Spinal cord (tissue), 9 donors: ENCODE measurements at regions not wholly inside any gene's neighbourhood (a gene's known extent, or its start where the extent isn't known, plus 50 kb on each side); places are given as distances from the start of the nearest gene placed in this dataset.
A peak's percentile ranks its signal among the peaks of the same experiment; 100 is the strongest.

Source experiments
- DNase-seq, 6 donors: peaks; one replicate each; pipeline versions ENCODE4 v3.0.0 to v3.0.0-alpha.2; 2013 to 2015; ENCODE audit warnings: low spot score in 6 of 6, low read depth in 4 of 6
- H3K27ac ChIP-seq: one replicate; pipeline ENCODE4 v1.5.1; 2013; ENCODE audit warnings: low read depth, low read length, control low read depth
- H3K27me3 ChIP-seq: one replicate; pipeline ENCODE4 v1.6.1; 2013; ENCODE audit warnings: low read length; ENCODE audit not compliant: control insufficient read depth, insufficient read depth
- H3K36me3 ChIP-seq: one replicate; pipeline ENCODE4 v1.6.1; 2013; ENCODE audit warnings: low read length; ENCODE audit not compliant: control insufficient read depth, insufficient read depth
- H3K4me1 ChIP-seq: one replicate; pipeline ENCODE4 v1.6.1; 2013; ENCODE audit warnings: low read length; ENCODE audit not compliant: control insufficient read depth, insufficient read depth
- H3K4me3 ChIP-seq: one replicate; pipeline ENCODE4 v1.5.1; 2013; ENCODE audit warnings: low read depth, low read length, control low read depth
- H3K9me3 ChIP-seq: one replicate; pipeline ENCODE4 v1.6.1; 2013; ENCODE audit warnings: low read length; ENCODE audit not compliant: control insufficient read depth, insufficient read depth
- WGBS: methylation state at CpG from one replicate; pipeline ENCODE4 v1.1.5; 2013; ENCODE audit warnings: missing lambda C conversion rate; ENCODE audit not compliant: insufficient coverage; 5-methylcytosine and 5-hydroxymethylcytosine counted together
- donor health status: healthy.

DNA sequence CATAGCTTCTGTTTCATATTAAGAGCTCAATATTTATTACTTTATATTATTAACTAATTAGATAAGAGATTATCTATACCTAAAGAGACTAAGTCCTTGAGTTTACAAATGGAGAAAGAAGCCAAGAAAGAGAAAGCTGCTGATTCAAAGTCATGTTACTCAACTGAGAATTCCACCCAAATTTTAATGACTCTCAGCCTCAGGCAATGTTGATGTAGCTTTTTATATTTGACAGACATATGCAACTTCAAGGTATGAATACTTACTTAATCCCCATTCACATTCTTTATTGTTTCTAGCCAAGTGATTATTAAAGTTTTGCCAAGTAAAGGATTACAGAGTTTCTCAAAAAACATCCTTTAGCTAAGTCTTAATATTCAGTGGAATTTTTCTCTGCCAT, 527.5 kb upstream of the NMUR2 start:
- H3K9me3 ChIP-seq = no peaks in the 10 kb centered on the region
- no peak overlapping the region for H3K4me3 ChIP-seq
- DNase-seq = no peak
- H3K27ac ChIP-seq = no peak overlapping the region
- no peaks in the 10 kb centered on the region for H3K27me3 ChIP-seq
- H3K36me3 ChIP-seq = no peaks in the 10 kb centered on the region
- H3K4me1 ChIP-seq = no peaks in the 10 kb centered on the region

DNA sequence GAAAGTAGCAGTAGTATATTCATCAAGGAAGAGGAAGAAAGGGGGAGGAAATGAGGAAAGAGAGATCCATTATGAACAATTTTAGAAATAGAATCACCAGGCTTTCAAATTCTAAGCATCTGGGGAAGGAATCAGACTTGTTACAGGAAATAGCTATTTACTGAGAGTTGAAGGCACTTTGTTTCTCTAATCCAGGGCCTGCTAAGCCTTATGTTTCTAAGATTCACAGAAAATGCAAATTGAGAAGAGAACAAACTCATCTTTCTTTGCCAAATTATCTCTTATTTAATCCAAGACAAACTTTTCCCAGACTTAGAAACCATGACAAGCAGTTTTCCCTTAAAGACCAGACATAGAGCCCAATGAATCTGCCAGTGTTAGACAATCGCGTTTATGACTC, 528.0 kb upstream of the NMUR2 start:
- no peaks in the 10 kb centered on the region for H3K36me3 ChIP-seq
- H3K27me3 ChIP-seq = no peaks in the 10 kb centered on the region
- H3K4me3 ChIP-seq = no peak overlapping the region
- peaks cover 2% of the 10 kb centered on the region for H3K9me3 ChIP-seq
- no peaks in the 10 kb centered on the region for H3K4me1 ChIP-seq
- no peak overlapping the region for H3K27ac ChIP-seq
- no CpG with 5 or more reads among the region's 2 CpGs for WGBS
- peak in 1 of 6 donors; percentile 23 for DNase-seq

DNA sequence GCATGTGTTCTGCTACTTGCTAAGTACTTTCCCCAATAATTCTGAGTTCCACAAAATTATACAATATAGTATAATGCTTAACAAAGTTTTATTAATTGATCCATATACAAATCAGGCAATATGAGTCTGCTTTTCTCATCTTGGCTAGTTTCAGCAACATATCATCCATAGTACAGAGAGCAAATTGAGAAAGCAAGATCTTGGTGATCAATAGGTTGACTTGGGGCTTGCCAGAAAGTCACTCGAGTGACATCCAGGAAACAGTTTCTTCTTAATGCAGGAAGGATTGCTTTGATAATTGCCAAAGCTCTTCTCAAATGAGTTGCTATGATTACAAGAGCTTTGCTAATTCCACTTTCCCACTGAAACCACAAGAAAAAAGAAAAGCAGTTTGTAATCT, 533.6 kb upstream of the NMUR2 start:
- Histone ChIP-seq H3K36me3 (no peaks in the 10 kb centered on the region), H3K4me1 (no peaks in the 10 kb centered on the region), H3K27me3 (no peaks in the 10 kb centered on the region), H3K9me3 (peaks cover 2% of the 10 kb centered on the region), H3K4me3 (no peak overlapping the region), H3K27ac (no peak overlapping the region)
- no peak for DNase-seq
- WGBS = 80% methylated on average over 1 of the region's 1 CpG

- WGBS = 88% methylated on average over 4 of the region's 5 CpGs
- no peaks in the 10 kb centered on the region for H3K27me3 ChIP-seq
- H3K9me3 ChIP-seq = peaks cover 2% of the 10 kb centered on the region
- H3K4me1 ChIP-seq = no peaks in the 10 kb centered on the region
- no peaks in the 10 kb centered on the region for H3K36me3 ChIP-seq
- no peak overlapping the region for H3K4me3 ChIP-seq
- no peak overlapping the region for H3K27ac ChIP-seq
- no peak for DNase-seq
These were observed 537.7 kb upstream of the NMUR2 start for GRCh38 chr5:152942633-152943336.

GRCh38 chr5:152953788-152954483, 536.5 kb upstream of the GRIA1 start:
- Histone ChIP-seq H3K9me3 (no peaks in the 10 kb centered on the region), H3K4me3 (no peak overlapping the region), H3K36me3 (no peaks in the 10 kb centered on the region), H3K4me1 (no peaks in the 10 kb centered on the region), H3K27me3 (no peaks in the 10 kb centered on the region), H3K27ac (no peak overlapping the region)
- no peak for DNase-seq
- WGBS = 88% methylated on average over 2 of the region's 8 CpGs

DNA sequence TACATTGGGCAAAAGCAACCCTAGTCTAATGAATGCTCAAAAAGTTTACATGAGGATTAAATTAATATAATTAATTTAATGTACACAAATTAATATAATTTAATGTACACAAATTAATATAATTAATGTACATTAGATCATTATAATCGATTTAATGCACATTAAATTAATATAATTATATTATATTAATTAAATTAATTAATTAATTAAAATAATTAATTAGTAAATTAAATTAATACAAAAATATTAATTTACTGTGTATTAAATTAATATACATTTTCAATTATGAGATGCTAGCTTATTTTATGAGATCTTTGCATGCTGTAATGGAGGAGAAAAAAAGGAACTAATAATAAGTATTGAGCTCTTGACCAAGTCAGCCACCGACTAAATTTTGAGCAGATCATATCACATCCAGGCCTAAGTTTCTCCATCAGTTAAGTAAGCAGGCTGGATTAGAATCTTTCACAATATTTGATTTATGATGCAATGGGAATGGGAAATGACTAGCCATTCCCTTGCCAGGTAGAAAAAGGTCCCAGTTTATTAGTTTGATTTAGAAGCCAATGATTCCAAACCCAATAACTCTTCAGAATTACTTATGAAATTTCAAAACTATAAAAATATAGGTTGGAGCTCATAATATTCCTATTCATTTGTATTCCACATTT, 533.4 kb upstream of the GRIA1 start:
- no peaks in the 10 kb centered on the region for H3K9me3 ChIP-seq
- H3K4me1 ChIP-seq = no peaks in the 10 kb centered on the region
- H3K27ac ChIP-seq = no peak overlapping the region
- H3K4me3 ChIP-seq = no peak overlapping the region
- H3K36me3 ChIP-seq = no peaks in the 10 kb centered on the region
- no peaks in the 10 kb centered on the region for H3K27me3 ChIP-seq
- no peak for DNase-seq
- no CpG with 5 or more reads among the region's 2 CpGs for WGBS

- Histone ChIP-seq H3K9me3 (no peaks in the 10 kb centered on the region), H3K4me3 (no peak overlapping the region), H3K27me3 (no peaks in the 10 kb centered on the region), H3K36me3 (no peaks in the 10 kb centered on the region), H3K4me1 (no peaks in the 10 kb centered on the region), H3K27ac (no peak overlapping the region)
- no peak for DNase-seq
- WGBS = 100% methylated on average over 1 of the region's 1 CpG
These were observed 512.2 kb upstream of the GRIA1 start for GRCh38 chr5:152978141-152978835.

DNA sequence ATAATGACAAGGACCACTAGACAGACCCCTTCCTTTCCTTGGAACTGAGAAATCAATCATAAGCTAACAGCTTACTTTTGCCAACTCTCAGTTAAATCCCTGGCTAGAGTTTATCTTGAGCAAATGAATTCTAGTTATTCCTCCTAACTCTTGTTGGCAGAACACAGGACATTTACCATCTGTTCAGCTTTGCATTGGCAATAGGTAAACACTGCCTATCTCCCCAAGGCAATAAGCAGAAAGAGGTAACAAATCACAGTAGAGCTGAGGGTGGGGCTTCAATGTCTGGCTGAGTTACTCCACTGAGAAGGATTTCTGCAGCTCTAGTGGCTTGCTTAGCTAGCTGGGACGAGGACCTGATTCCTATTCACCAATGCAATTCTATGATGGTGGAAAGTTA, 503.3 kb upstream of the GRIA1 start:
- WGBS = no CpG with 5 or more reads among the region's 1 CpG
- DNase-seq = peak in 2 of 6 donors; percentile 82 to 93
- no peaks in the 10 kb centered on the region for H3K27me3 ChIP-seq
- no peaks in the 10 kb centered on the region for H3K9me3 ChIP-seq
- H3K4me3 ChIP-seq = no peak overlapping the region
- no peak overlapping the region for H3K27ac ChIP-seq
- no peaks in the 10 kb centered on the region for H3K36me3 ChIP-seq
- no peaks in the 10 kb centered on the region for H3K4me1 ChIP-seq

DNA sequence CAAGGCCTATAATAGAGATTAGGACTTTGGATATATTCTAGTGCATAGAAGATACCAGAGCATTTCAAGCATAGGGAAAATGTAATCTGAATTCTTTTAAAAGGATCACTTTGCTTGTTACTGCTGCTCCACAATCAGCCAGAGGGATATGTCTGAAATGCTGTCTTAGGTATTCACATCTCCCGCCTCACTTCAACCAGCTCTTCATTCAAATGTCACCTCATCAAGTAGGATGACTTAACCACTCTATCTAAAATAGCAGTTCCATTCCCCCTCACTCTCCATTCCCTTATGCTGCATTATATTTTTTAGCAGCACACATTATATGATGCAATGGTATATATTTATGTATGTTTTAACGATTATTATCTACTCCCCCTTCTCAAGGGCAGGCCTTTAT, 500.3 kb upstream of the GRIA1 start:
- H3K4me1 ChIP-seq = no peaks in the 10 kb centered on the region
- no peak overlapping the region for H3K4me3 ChIP-seq
- no peak overlapping the region for H3K27ac ChIP-seq
- no CpG with 5 or more reads among the region's 2 CpGs for WGBS
- DNase-seq = peak in 1 of 6 donors; percentile 3
- H3K36me3 ChIP-seq = no peaks in the 10 kb centered on the region
- no peaks in the 10 kb centered on the region for H3K27me3 ChIP-seq
- no peaks in the 10 kb centered on the region for H3K9me3 ChIP-seq
